Retinal pigment epithelial cell (primary cell): ENCODE measurements at regions not wholly inside any gene's neighbourhood (a gene's known extent, or its start where the extent isn't known, plus 50 kb on each side); places are given as distances from the start of the nearest gene placed in this dataset.

ENCODE experiments used
- DNase-seq: peaks from one replicate; pipeline ENCODE4 v3.0.0-alpha.2; 2010; ENCODE audit warnings: low read depth
- H3K4me3 ChIP-seq: 2 replicates; pipeline ENCODE4 v1.5.1; 2011; ENCODE audit warnings: mild to moderate bottlenecking, low read length, control low read depth, moderate library complexity
- CTCF ChIP-seq: conservative IDR thresholded peaks from 2 replicates; pipeline ENCODE4 v1.5.1; 2011; ENCODE audit warnings: low read depth, low read length, control low read depth, inconsistent platforms

DNA sequence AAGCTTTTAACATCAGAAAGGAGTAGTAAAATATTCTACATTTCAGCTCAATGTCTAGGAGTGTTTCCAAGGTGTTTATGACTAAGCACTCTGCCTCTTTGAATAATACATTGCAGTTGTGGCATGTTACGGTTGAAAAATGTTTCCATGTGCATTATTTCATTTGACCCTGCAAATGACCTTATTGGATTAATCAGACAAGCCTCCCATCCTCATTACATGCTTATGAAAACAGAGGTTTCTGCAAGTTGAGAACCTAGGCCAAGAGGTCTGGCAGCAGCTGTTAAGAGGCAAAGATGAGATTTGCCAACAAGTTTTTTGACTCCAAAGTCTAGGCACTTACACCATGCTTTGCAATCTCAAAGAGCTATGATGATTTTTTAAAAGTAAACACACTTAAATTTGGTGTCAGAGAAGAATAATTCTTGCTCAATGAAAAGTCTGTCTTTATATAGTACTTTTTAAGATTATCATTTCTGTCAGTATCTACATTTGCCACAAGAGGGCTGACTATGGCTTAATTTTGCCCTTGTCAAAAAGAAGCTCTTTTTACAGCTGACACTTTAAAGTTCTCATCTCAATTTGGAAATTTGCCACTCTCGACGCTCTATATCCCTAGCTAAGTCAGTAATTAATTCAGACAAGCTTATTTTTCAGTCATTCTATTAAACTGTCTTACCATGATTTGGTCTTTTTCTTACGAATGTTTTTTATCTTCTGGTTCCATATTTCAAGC, 260.6 kb downstream of the PAX3 start:
- no peak overlapping the region for H3K4me3 ChIP-seq
- no peak for DNase-seq
- peak; percentile 66 for TF ChIP-seq CTCF

DNA sequence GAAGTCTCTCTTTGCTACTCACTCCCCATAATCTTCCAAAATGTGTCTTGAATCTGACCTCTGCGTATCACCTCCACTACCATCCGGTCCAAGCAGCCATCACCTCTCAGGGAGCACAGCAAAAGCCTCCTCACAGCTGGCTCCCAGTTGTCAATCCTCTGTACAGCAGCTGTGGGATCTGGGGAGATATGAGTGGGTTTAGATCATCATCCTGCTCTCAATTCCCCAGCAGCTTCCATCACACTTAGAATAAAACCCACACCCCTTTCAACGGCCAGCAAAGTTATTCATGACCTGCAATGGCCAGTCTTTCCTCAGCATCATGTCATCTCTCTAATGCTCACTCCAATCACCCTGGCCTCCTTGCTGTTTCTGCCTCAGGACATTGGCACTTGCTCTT, 261.6 kb downstream of the PAX3 start:
- H3K4me3 ChIP-seq = no peak overlapping the region
- no peak for TF ChIP-seq CTCF
- DNase-seq = no peak

DNA sequence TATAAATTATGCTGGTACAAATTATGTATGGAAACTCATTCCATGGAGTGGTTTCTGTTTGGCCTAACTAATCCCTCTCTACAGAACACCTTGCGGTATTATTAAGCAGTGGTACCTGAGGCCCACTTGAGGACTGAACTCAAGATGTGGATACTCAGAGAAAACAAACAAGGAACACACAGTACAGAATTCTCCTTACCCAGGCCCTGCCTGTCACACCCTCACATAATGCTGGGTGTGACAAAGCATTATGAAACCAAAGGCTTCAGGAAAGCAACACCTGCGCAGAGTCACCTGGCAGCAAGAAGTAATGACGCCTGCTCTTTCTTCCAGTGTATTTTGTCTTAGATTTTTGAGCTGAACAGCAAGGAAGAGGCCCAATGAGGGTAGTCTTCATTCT, 264.7 kb downstream of the PAX3 start:
- TF ChIP-seq CTCF = no peak
- H3K4me3 ChIP-seq = no peak overlapping the region
- no peak for DNase-seq

GRCh38 chr2:222033541-222033940, 265.3 kb downstream of the PAX3 start:
- no peak for TF ChIP-seq CTCF
- no peak overlapping the region for H3K4me3 ChIP-seq
- DNase-seq = peak; percentile 29

DNA sequence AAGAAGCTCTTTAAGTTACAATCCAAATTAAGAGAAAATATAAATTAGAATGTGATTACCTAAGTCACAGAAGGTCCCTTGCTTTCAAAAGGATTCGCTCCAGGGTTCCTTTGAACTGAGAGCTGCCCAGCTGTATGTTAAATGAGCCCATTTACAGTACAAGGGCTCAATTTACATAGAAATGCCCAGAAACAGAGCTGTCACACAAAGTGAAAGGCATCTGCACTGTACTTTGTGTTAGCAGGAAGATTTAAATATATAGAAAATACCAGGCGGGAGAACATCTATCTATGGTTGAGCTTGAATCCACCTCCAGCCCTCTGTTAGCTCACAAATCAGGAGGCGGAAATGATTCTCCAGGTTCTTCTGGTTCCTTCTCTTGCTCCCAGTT, 272.9 kb downstream of the PAX3 start:
- no peak for TF ChIP-seq CTCF
- no peak overlapping the region for H3K4me3 ChIP-seq
- no peak for DNase-seq

- no peak for DNase-seq
- peak; percentile 83 for TF ChIP-seq CTCF
- H3K4me3 ChIP-seq = no peak overlapping the region
Measured at GRCh38 chr2:222024932-222025880, 273.6 kb downstream of the PAX3 start.
